Stimulated activated CD8-positive, alpha-beta memory T cell treated with anti-CD3 and anti-CD28 coated beads, Interleukin-7, amount 100 ng/mL, for 4 hours (primary cell): ENCODE measurements at regions not wholly inside any gene's neighbourhood (a gene's known extent, or its start where the extent isn't known, plus 50 kb on each side); places are given as distances from the start of the nearest gene placed in this dataset.

ENCODE experiments used
- DNase-seq, 2 donors: peaks; one replicate each; pipeline ENCODE4 v3.0.0-alpha.2; 2020; ENCODE audit warnings: low read depth in 2 of 2

DNA sequence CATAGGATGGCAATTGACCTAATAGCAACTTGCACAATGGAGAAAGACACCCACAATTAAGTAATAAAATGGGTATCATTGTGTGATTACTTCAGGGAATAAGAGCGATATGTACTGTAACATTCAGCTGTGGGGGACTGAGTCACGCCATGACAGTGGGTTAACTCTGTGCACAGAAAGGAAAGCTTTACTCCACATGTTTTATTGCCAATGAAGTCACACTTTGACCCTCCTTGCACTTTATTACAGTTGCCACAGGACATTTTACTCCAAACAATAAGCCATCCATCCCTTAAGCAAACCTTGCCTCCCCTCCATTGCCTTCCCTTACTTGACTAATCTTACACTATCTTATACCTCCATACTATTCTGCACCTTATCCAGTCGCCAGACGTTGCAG is 403.1 kb downstream of the VRK1 start:
- no peak for DNase-seq

DNA sequence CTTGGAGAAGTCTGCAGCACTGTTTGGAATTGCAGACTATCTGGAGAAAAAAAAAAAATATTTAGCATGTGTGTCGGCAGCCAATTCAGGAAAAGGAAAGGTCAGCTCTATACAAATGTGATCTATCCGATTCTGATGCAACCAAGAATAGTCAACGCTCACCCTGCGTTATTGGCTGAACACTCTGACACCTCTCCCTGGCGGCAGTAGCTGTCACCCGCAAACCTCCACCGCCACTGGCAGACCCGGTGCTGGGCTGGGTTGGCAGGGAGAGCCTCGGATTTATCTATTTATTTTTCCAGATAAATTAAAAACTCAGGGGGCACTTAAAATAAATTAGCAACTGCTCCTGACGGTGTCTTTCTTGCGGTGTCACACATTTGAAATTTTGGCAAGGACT is 409.7 kb downstream of the VRK1 start:
- DNase-seq: no peak

DNA sequence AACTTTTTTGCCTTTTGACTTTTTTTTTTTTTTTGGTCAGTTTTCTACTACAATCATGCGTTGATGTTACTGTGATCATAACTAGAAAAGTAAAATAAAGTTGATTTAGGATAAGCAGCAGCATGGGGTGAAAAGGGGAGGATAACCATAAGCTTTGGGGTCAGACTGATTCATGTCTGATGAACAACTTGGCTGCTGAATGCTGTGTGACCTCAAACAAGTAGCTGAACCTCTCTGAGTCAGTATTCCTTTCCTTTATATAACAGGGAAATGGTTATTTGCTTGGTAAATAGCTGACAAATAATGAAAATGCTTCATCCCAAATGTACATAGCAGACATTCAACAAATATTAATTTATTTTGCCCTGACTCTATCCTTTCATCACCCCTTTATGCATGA is 413.0 kb downstream of the VRK1 start:
- DNase-seq: no peak

DNA sequence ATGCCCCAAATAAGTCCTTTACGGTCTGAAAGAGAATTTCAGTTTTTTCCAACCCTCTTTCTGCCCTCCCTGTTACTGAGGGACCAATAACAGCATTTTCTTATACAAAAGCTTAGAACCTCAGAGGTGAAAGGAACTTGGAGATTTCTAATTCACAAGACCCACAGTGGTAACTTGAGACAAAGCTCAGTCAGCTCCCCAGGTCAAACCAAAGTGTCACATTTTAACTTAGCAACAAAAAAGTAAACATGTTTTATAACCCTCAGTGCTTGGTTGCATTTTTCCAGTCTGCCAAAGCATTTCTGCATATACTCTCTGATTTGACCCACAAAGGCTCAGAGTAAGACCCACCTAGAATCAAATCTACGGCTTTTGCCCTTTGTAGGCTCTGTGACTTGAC is 415.2 kb downstream of the VRK1 start:
- no peak for DNase-seq

DNA sequence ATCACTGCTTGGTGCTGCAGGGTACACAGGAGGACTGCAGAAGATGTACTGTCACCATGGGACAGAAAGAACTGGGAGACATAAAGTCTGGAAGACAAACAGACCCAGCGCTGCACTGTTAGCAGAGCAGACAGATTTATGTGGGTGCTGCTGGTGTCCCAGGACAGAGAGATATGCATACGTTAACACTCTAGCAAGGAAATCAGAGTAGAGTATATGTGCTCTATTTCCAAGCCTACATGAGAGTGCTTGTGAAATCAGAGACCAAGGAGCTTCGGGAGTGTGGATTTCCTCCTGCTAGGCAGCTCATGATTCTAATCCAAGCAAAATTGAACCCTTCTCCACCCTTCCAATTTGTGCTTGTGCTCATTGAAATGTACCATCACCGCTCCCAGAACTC is 416.5 kb downstream of the VRK1 start:
- no peak for DNase-seq

DNA sequence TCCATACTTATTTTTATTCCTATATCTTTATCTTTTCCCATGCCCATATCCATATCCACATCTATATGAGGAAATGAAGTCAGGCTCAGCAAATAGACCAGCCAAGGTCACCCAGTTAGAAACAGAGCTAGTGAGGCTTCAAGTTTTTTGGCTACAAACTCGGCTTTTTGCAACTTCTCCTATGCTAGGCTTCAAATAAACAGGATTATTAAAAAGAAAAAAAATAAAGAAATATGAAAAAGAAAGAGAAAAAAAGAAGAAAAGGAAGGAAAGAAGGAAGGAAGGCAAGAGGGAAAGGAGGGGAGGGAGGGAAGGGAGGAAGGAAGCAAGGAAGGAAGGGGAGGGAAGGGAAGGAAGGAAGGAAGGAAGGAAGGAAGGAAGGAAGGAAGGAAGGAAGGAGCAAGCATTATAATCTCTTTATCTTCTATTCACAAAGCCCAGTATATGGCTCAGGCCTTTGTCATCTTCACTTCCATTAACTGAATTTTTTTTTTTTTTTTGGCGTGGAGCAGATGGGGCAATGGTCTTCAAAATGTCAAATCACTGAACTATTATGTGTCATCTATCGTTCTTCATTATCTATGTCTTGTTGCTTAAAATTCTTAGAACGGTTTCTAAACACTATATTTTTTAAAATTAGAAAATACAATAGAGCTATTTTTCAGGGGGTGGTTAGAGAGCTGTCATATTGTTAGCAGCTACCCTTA is 418.2 kb downstream of the VRK1 start:
- no peak for DNase-seq

DNA sequence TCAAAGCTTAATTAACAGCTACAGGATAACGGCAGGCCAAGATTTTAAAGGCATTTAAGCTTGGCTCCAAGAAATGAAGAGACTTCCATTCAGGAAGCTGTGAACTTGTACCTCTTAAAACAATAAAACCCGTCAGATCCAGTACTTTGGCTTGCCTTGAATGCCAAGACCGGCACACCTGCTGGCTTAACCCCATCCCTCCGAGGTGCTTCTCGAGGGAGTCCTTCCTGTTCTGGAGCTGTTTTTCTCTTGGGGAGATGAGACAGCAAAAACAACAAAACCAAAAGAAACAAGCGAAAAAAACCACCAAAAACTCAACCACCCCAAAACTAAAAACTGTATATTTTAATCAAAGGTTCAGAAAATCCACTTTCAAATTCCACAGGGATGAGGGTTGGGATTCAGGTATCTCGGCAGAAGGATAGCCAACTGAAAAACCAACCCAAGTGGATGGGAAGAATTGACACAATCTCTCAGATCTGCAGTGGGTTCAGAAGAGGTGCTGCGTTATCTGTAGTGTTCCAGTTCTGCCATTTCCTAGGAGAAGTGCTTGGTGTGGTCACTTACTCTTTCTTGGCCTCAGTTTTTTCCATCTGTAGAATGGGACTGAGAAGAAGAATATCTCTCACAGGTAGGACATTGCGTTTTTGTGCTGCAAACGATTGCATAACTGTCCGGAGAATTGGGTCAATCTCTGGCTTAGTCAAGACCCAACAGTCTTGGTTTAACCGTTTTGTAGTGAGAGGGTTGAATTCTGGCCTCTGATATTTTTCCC is 420.1 kb downstream of the VRK1 start:
- DNase-seq: no peak

DNA sequence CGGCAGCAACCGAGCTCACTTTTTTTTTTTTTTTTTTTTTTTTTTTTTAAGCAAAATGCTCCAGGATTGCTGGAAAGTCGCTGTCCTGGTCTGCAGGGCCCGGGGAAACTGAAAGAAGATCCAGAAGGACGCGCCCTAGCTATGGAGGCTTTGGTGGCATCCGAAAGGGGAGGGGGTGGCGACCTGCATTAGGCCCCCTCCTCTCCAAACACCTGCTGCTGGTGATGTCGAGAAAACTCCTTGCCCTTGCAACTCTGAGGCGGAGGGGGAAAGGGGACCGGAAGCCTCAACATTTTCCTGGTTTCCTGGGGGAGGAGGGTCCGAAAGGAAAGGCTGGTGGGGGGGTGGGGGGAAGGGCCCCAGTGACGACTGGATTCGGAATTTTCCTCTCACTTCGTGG is 421.1 kb downstream of the VRK1 start:
- DNase-seq: no peak

DNA sequence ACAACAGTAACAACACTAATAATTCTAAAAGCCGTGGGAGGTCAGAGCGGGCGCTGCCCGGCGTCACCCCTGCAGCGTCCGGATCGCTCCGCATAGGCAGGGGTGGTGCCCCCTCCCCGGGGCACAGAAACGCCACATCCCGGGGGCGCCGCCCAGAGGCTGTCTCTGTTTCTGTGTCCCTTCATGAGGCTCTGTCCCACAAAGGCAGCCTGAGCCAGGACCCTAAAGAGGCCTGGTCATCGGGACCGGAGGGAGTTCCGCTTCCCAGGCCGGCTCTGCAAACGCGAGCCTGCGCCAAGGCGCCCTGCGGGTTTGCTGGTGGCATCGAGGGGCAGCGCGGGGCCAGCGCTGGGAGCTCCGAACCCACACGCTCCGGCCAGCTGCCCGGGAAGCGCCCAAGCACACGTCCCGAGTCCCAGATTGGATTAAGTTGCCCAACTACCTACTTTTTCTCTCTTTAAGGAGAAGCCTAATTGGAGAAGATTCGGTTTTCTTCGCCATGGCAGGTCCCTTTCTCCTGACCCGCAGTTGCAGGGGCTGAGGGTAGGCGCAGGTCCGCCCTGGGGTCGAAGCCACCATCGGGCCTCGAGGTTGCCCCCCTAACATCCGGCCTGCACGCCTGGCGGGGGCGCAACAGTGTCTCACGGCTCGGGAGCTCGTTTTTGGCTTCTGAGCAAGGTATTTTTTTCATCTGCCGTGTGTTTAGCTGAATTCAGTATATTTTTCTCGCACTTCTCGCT is 421.7 kb downstream of the VRK1 start:
- peak in 1 of 2 donors; percentile 25 for DNase-seq

DNA sequence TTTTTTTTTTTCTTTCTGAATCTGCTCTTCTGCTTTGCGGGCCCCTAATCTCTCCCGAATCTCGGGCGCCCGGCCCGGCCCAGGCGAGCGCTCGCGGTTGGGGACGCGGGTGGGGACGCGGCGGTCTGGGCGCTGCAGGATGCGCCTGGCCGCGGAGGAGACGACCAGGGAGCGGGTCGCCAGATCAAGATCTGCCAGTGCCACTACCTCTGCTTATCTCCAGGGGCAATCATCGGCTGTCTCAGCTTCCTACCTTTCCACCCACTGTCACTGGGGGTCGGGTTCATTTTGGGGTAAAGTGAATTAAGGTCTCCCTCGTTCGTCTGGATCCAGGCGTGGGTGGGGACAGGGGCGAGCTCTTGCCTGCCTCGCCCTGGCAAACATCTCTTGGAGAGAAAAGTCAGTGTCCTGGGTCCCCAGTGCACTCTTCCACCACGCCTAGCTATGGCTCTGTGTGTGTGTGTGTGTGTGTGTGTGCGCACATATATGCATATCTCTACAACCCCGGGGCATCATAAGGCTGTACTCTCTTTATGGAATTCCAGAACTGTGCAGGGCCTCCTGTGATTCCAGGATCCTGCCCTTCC is 422.3 kb downstream of the VRK1 start:
- DNase-seq: peak in 1 of 2 donors; percentile 0

DNA sequence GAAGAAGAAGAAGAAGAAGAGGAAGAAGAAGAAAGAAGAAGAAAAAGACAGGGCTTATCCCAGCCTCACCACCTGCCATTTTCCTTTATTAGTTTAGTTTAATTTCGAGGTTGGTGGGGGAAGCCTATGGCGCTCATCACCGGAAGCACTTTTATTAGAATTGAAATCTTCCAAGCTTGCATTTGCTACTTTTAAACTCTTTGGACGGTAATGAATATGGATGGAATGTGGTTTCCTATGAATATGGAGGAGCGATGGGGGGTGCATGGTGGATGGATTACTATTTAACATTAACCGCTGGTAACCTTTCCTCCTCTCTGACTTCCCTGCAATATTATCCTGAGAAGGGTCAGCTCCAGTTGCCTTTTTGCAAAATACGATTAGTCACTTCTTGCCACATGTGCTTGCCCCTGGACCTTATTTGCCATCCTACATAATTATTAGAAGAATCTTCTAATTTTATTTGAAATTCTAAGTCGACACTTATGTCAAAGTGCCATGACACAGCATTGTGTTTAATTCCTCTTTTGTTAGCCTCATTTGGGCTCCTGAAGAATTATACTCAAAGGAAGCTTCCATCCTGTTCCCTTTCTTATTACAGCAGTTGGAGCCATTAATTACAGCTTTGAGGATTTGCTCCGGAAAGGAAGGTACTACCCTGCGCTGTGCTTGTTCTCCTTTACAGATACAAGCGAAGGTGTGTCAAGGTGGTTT is 424.5 kb downstream of the VRK1 start:
- no peak for DNase-seq

DNA sequence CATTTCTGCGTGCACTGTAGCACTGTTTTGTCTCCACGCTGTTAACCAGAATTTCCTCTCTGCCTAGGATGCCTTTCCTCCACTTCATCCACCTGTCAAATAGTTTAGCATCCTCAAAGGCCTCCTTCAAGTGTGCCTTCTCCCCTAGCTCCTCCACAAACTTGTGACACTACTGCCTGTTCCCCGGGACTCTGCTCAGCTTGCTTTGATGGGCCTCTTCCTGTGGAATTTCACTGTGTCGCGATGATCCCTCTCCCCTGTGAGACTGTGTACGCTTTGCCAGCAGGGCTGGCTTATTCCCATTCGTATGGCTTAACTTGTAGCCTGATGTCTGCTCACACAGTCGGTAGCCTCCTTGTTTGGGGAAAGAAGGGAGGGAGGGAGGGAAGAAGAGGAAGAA is 426.8 kb downstream of the VRK1 start:
- DNase-seq: no peak

DNA sequence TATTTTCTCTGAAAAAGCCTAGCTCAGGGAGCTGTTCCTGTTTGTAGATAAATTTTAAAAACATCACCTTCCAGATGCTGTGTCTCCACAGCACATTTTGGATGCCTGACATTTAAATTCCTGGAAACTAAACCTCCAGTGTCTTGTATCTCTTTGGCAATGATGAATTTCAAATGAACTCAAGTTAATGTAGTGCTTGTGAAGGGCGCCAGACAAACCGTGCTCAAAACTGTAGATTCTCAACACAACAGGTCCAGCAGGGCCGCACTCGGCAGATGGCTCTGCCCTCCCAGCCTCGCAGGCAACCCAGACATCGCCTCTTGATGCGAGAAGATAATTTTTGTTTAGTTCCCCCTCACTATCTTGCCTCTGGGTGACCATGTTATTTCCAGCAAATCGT is 432.9 kb downstream of the VRK1 start:
- no peak for DNase-seq

DNA sequence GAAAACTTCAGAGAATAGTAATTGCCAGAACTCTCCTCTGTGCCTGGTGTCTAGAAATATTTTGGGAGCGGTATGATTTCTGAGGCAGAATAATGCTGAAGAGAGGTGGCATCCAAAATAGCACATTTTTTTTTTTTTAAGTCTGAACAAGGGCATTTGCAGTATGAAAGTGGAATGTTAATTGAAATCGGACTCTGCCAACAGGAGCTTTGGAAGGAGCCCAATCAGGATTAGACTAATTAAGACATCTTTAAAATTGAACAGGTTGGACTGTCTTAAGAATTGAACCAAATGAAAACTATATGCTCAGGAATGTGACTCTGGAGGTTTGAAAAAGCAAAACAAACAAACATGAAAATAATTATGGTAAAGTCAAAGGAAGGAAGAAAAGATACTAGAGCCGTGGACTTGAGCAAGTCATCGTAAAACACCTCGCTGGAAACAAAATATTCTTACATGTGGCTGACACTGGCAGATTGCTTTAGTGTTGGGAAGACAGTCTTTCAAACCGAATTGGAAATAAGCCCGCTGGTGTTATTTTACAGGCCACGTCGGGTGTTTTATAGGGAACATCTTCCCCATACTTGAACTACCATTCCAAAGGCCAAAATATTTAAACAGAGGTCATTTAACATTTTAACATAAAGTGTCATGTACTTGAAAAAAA is 436.3 kb downstream of the VRK1 start:
- no peak for DNase-seq

DNA sequence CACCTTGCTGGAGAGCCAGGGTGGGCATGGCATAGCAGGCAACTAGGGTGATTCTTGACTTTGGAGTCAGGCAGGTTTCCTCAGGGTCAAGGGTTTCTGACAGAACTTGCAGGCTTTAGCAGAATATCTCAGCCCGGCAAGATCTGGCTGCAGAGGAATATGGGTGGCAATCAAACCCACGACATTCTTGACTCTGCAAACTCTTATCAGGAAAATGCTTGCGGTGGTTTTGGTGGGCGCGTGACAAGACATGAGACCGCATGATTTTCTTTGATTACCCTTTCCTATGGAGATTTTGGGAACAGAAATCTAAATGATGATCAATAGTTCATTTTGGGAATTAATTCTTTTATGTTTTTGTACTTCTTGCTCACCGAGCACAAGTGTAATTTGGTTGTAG is 449.5 kb downstream of the VRK1 start:
- DNase-seq: no peak

DNA sequence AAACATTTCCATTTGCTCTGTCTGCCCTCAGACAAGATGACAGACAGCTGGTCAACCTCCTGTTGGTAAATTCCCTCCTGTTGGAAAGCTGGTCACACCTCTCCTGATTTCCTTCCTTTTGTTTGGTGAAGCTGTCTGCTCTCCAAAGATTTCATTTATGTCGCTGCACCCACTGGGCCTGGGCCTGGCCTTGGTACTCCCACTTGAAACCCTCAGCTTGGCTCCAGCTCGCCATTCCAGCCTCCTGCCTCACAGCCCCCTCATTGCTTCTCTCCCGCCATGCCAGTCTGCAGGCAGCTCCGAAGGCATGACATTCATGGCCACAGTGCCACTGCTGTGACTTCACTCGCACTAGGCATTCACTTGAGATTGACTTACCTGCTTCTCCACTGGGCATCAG is 451.8 kb downstream of the VRK1 start:
- DNase-seq: no peak

DNA sequence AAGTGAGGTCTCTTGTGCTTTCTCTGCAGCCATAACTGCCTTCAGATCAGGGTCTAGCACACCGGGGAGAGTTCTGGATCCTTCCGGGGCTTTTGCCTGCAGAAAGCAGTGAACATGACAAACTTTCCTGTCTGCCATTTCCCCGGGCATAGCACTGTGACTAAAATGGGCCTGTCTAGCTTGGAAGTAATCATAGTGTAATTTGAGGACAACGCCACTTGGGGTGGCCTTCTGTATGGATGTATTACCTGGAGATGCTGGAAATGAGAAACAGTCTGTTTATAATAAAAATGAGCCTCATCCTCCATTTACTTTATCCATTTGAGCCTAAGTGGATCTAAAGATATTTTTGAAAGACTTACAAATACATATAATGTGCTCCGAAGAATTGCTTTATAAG is 453.7 kb downstream of the VRK1 start:
- DNase-seq: no peak

DNA sequence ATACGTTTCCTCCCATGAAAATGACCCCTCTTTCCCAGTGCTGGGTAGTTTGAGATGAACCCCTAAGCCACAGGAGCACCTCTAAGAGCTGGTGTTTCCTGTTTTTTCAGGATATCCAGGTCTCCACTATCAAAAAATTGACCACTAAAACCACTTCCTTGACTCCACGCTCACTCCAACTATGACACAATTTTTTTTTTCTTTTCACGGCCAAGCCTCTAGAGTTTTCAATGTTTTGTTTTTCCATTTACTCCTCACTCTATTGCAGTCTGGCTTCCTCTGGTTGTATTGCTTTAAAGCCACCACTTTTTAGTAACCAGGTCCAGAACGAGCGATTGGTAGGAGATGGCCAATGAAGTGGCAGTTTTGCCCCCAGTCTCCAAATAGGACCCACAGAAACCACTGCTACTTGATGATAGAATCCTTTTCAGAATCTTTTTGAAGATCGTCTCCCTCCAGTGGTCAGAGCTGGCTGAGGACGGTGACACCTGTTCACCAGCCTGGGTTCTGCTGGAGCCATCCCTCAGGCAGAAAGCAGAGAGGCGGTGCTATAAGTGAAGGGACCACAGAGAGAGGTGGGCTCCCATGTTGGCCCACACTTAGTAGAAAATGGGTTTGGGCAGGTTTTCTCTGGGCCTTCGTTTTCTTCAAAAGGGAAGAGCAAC is 454.4 kb downstream of the VRK1 start:
- DNase-seq: no peak

DNA sequence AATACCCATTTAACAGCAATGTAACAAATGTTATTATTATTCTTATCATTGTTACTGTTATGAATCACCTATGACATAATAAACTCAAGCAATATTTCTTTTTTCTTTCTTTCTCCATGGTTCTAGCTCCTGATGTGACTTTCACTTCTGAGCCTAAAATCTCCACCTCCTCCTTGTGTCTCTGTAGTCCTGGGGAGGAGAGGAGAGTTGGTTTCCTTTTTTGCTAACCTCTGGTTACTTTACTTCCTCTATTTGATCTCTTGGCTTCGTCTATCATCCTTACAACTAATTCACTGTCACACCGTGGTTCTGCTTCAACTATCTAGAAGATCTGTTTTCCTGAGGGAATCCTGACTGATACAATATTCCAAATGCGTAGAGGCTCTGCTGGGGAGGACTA is 456.6 kb downstream of the VRK1 start:
- DNase-seq: no peak

DNA sequence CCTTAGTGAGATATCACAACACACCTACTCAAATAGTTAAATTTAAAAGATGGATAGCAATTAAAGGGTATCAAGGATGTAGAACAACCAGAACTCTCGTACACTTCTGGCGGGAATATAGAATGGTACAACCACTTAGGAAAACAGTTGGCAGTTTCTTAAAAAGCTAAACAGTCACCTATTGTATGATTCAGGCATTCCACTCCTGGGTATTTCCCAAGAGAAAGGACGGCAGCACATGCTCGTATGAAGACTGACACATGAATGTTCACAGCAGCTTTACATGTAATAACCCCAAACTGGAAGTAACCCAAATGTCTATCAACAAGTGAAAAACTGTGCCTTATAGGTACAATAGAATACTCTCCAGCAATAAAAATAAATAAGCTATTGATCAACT is 465.2 kb downstream of the VRK1 start:
- DNase-seq: no peak
